ENCODE measurements at regions not wholly inside any gene's neighbourhood (a gene's known extent, or its start where the extent isn't known, plus 50 kb on each side); places are given as distances from the start of the nearest gene placed in this dataset.

GRCh38 chr5:120866997-120867396, 402.9 kb downstream of the PRR16 start:
- TF ChIP-seq ZNF335 (tag by site-specific recombination; conservative IDR thresholded peaks at IDR 0.05) (no peak), CTCF (tag by site-specific recombination; IDR thresholded peaks at IDR 0.05) (no peak), HOXA7 (CRISPR knock-in tag; IDR thresholded peaks at IDR 0.05; ENCODE audit: borderline replicate concordance) (no peak), ZNF416 (tag by site-specific recombination; IDR thresholded peaks at IDR 0.05) (no peak)
